Fibroblast of the conjunctiva (primary cell): ENCODE measurements at regions not wholly inside any gene's neighbourhood (a gene's known extent, or its start where the extent isn't known, plus 50 kb on each side); places are given as distances from the start of the nearest gene placed in this dataset.

Experiments
- DNase-seq: peaks from one replicate; pipeline ENCODE4 v3.0.0-alpha.2; 2010; ENCODE audit warnings: low read depth

- DNase-seq, result no peak
These were observed 1350.2 kb upstream of the FAM98A start for GRCh38 chr2:34949316-34949715.

- no peak for DNase-seq
These were observed 1337.0 kb upstream of the FAM98A start for GRCh38 chr2:34936089-34936488.

GRCh38 chr2:34912084-34912483 is 1313.0 kb upstream of the FAM98A start:
- no peak for DNase-seq

GRCh38 chr2:34909992-34910705 is 1311.0 kb upstream of the FAM98A start:
- DNase-seq, result no peak

- no peak for DNase-seq
These were observed 1308.7 kb upstream of the FAM98A start for GRCh38 chr2:34907812-34908211.

- DNase-seq, result no peak
These were observed 1302.6 kb upstream of the FAM98A start for GRCh38 chr2:34901739-34902138.

DNA sequence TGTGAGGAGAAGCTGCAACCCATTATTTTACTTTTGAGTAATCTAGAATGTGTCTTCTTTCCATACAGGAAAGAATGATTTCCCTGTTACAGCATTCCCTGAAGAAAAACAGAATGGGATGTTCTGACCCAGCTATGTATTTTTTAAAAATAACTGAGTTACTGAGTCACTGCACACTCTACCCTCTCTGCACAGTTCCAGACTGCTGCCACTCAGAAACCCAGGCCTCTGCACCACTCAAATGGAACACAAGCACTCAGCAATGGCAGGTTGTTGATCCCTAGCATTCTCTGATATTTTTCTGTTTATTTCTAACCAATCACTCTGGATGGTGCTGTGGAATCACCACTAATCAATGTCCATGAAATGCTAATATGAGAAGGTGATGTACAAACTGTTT is 1300.0 kb upstream of the FAM98A start:
- no peak for DNase-seq

- no peak for DNase-seq
These were observed 1293.7 kb upstream of the FAM98A start for GRCh38 chr2:34892766-34893165.

DNA sequence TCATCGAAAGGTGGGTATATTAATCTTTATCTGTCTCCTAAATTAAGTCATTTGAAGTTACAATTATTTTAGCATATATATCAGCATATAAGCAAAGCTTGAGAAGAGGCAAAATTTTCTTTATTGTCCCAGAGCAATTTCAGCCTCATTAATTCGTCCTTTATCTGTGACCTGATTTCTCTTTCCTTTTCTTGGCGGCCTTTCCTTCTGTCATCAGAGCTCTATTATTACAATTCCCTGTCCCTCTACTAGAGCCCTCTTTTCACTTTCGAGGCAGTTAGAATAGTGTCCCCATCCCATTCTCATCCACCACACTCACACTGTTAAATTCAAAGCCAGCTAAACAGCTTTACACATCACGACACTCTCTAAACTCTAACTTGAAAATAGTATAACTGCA is 1293.2 kb upstream of the FAM98A start:
- DNase-seq, result no peak

GRCh38 chr2:34875091-34875745 is 1276.1 kb upstream of the FAM98A start:
- no peak for DNase-seq

- DNase-seq, result no peak
These were observed 1254.5 kb upstream of the FAM98A start for GRCh38 chr2:34853646-34854045.

DNA sequence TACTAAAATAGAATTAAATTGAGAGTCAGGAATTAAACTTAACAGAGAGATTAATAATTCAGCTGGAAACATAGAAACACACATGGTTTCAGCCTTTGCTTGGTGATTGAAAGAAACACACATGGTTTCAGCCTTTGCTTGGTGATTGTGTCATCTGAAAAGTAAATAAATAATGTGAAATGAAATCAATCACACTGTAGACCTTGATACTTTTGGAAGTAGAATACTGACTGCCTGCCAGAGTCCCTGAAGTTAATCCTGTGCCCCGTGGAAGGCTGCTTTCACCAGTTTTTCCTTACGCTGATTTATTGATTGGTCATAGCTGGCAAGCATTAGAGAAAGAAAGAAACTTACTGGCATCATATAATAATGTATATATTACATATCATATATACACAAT is 1252.7 kb upstream of the FAM98A start:
- DNase-seq, result no peak

DNA sequence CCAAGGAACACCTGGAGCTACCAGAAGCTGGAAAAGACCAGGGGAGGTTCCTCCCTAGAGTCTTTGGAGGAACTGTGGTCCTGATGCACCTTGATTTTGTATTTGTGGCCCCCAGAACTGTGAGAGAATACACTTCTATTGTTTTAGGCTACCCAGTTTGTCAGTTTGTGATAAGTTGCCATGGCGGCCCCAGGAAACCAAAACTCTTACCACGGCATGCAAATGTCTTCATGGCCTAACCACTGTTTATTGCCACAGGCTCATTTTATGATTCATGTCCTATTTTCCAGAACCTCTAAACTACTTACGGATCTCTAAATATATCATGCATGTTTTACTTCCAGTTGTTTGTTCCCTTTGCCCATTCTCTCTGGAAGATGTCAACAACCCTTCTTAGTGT is 1250.7 kb upstream of the FAM98A start:
- DNase-seq, result no peak

GRCh38 chr2:34848691-34849090 is 1249.6 kb upstream of the FAM98A start:
- no peak for DNase-seq

DNA sequence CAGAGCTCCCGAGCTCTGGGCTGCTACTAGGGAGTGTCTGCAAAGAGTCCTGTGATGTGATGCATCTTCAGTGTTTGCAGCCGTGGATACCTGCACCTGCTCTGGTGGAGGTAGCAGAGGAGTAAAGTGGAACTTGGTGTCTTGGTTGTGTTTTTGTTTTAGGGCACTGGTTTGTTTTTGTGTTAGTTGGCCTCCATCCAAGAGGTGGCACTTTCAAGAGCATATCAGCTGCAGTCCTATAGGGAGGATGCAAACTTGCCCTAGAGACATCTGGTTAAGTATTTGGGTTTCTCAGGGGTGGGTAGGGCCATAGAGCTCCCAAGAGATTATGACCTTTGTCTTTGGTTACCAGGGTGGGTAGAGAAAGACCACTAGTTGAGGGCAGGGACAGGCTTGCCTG is 1249.0 kb upstream of the FAM98A start:
- no peak for DNase-seq

- no peak for DNase-seq
These were observed 1245.5 kb upstream of the FAM98A start for GRCh38 chr2:34844629-34845028.

- DNase-seq, result no peak
These were observed 1239.3 kb upstream of the FAM98A start for GRCh38 chr2:34838408-34838807.

- no peak for DNase-seq
These were observed 1237.3 kb upstream of the FAM98A start for GRCh38 chr2:34836361-34836760.

DNA sequence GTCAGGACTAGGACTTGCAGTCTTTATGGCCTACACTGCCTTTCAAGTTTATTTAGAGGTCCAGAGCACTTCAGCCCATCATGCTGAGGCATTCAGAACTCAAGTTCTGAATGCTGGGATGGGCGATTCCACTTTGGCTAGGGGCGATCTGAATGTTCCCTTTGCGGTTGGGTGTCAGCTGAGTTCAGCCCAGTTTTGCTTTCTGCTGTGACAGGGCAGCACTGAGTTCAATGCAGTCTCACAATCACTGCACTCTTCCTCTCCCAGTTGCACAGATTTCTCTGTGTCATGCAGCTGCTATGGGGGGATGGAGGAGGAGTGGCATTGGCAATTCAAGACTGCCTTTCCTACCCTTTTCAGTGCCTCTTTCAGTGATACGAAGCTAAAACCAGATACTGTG is 1232.0 kb upstream of the FAM98A start:
- DNase-seq, result no peak

DNA sequence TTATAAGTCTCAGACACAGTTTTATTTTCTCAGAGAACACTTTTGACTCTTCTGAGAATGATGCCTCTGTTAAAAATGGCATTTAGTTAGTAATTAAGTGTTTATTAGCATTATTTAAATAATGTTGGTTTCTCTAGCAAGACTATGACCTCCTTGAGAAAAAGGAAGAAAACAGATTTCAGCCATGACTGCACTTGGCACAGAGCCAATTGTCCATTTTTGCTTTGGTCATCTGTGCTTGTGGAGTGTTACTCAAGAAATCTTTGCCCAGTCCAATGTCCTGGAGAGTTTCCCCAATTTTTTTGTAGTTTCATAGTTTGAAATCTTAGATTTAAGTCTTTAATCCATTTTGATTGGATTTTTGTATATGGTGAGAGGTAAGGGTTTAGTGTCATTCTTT is 1229.4 kb upstream of the FAM98A start:
- no peak for DNase-seq

GRCh38 chr2:34827398-34827797 is 1228.3 kb upstream of the FAM98A start:
- no peak for DNase-seq

GRCh38 chr2:34825686-34826085 is 1226.6 kb upstream of the FAM98A start:
- DNase-seq, result no peak

DNA sequence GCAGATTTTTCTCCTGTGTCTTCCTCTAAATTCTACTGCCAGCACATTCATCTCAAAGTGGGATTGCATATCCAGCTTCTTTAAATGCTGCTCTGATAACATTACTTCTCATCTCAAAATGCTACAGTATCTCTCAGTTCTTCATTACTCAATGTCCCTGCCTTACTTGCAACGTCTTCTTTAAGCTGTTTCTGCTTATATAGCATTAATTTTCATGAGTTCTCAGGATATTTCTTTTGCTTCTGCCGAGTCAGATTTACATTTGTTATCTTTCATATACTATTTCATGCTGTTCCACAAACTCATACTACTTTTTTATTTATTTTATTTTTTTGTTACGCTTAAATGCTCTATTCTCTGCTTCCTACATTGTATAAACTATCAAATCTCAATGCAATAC is 1223.5 kb upstream of the FAM98A start:
- no peak for DNase-seq
